Endothelial cell of umbilical vein (primary cell): ENCODE measurements at regions not wholly inside any gene's neighbourhood (a gene's known extent, or its start where the extent isn't known, plus 50 kb on each side); places are given as distances from the start of the nearest gene placed in this dataset.

Experiments
- BruUV-seq: library from RNA; stranded (reverse); fragments of 400-500 nt; replicated peaks from 2 replicates; lab custom pipeline; 2021; lab: Mats Ljungman, UMichigan
- CTCF ChIA-PET: fragments of 300-600, 350-600 bp; sonication (Branson Sonifier 250); formaldehyde crosslinking; loops from one replicate; lab custom pipeline; 2021; ENCODE audit warnings: antibody characterized with exemption, inconsistent platforms; lab: Charles Lee
- POLR2A ChIA-PET: fragments of 300-600, 350-600 bp; sonication (Branson Sonifier 250); formaldehyde crosslinking; loops from one replicate; lab custom pipeline; 2021; ENCODE audit warnings: antibody characterized with exemption, inconsistent platforms; lab: Charles Lee
- DNase-seq: peaks from one replicate; pipeline ENCODE4 v3.0.0-alpha.2; 2011; ENCODE audit warnings: low read depth, low spot score
- FAIRE-seq: peaks from 2 replicates; lab custom pipeline; 2011; peaks lifted over from hg19 to GRCh38; lab: Jason Lieb, UNC
- H2AFZ ChIP-seq: 2 replicates; pipeline ENCODE4 v1.6.0; 2012; ENCODE audit warnings: low read depth, low read length, control low read depth, inconsistent platforms
- H3K27ac ChIP-seq: 2 replicates; pipeline ENCODE4 v1.5.1; 2011; ENCODE audit warnings: low read depth, mild to moderate bottlenecking, control low read depth, low read length, moderate library complexity; ENCODE audit not compliant: insufficient read depth
- H3K27me3 ChIP-seq, 2 experiments: 2 replicates each; pipeline versions ENCODE4 v1.6.0 to v1.6.1; 2011; ENCODE audit warnings: low read length in 2 of 2, mixed read lengths in 1 of 2; ENCODE audit not compliant: control insufficient read depth in 2 of 2, insufficient read depth in 2 of 2
- H3K36me3 ChIP-seq, 2 experiments: 2 replicates in 1 of 2; 3 replicates in 1 of 2; pipeline ENCODE4 v1.5.1; 2011; ENCODE audit warnings: low read length in 2 of 2, mild to moderate bottlenecking in 1 of 2, moderate library complexity in 1 of 2; ENCODE audit not compliant: control insufficient read depth in 2 of 2, insufficient read depth in 2 of 2; ENCODE audit errors: extremely low read depth in 1 of 2
- H3K4me1 ChIP-seq: 3 replicates; pipeline ENCODE4 v1.5.1; 2011; ENCODE audit warnings: mild to moderate bottlenecking, low read length; ENCODE audit not compliant: control insufficient read depth, insufficient read depth; ENCODE audit errors: extremely low read depth
- H3K4me2 ChIP-seq: 2 replicates; pipeline ENCODE4 v1.6.1; 2011; ENCODE audit warnings: low read length, control low read depth, mixed read lengths; ENCODE audit not compliant: insufficient read depth
- H3K4me3 ChIP-seq, 3 experiments: fragments of 200-600 bp in 1 of 3; sonication (generic), shearing (Covaris generic) in 1 of 3; replicated peaks in 1 of 3; 2 replicates each; pipeline ENCODE4 v1.5.1; 2011 to 2016; ENCODE audit warnings: control low read depth in 3 of 3, low read length in 3 of 3, mild to moderate bottlenecking in 2 of 3, inconsistent platforms in 1 of 3, low read depth in 1 of 3, moderate library complexity in 1 of 3; ENCODE audit not compliant: insufficient read depth in 1 of 3
- H3K79me2 ChIP-seq: 2 replicates; pipeline ENCODE4 v1.6.0; 2012; ENCODE audit warnings: low read length, inconsistent platforms; ENCODE audit not compliant: control insufficient read depth, insufficient read depth
- H3K9ac ChIP-seq: replicated peaks from 2 replicates; pipeline ENCODE3; 2011; ENCODE audit warnings: low read length, control low read depth; ENCODE audit not compliant: insufficient read depth; ENCODE audit errors: extremely low read depth
- H3K9me1 ChIP-seq: replicated peaks from 3 replicates; pipeline ENCODE4 v1.6.0; 2011; ENCODE audit warnings: mild to moderate bottlenecking, low read length; ENCODE audit not compliant: control insufficient read depth, insufficient read depth; ENCODE audit errors: extremely low read depth
- H3K9me3 ChIP-seq: replicated peaks from 2 replicates; pipeline ENCODE4 v1.5.1; 2012; ENCODE audit warnings: low read length, inconsistent platforms; ENCODE audit not compliant: control insufficient read depth, insufficient read depth
- H4K20me1 ChIP-seq: replicated peaks from 2 replicates; pipeline ENCODE3; 2011; ENCODE audit warnings: mild to moderate bottlenecking, low read length; ENCODE audit not compliant: control insufficient read depth, insufficient read depth; ENCODE audit errors: extremely low read depth
- CTCF ChIP-seq, 2 donors: IDR thresholded peaks; 1 replicate in 1 of 2; 2 replicates in 1 of 2; pipeline ENCODE4 v1.5.1; 2011; ENCODE audit warnings: low read length in 2 of 2, mild to moderate bottlenecking in 2 of 2, moderate library complexity in 2 of 2, control low read depth in 1 of 2, inconsistent platforms in 1 of 2, low read depth in 1 of 2; ENCODE audit not compliant: insufficient read depth in 1 of 2; ENCODE audit errors: extremely low read depth in 1 of 2
- EZH2 ChIP-seq: IDR thresholded peaks from 2 replicates; pipeline ENCODE4 v1.6.1; 2012; ENCODE audit warnings: borderline replicate concordance, low read depth, mild to moderate bottlenecking, moderate library complexity, low read length, inconsistent platforms; ENCODE audit not compliant: severe bottlenecking
- FOS ChIP-seq: IDR thresholded peaks from 2 replicates; pipeline ENCODE4 v1.6.1; 2011; ENCODE audit warnings: mild to moderate bottlenecking, low read length, moderate library complexity, borderline replicate concordance; ENCODE audit not compliant: insufficient read depth
- GATA2 ChIP-seq: IDR thresholded peaks from 2 replicates; pipeline ENCODE4 v1.7.0; 2011; ENCODE audit warnings: low read depth, mild to moderate bottlenecking, moderate library complexity, mixed read lengths, low read length; ENCODE audit not compliant: insufficient read length, insufficient read depth
- JUN ChIP-seq: IDR thresholded peaks from 2 replicates; pipeline ENCODE4 v1.6.1; 2011; ENCODE audit warnings: borderline replicate concordance, low read depth; ENCODE audit not compliant: insufficient read length, insufficient read depth
- MAX ChIP-seq: IDR thresholded peaks from 2 replicates; pipeline ENCODE4 v1.6.1; 2011; ENCODE audit not compliant: insufficient read depth, insufficient read length
- MYC ChIP-seq: IDR thresholded peaks from one replicate; pipeline ENCODE4 v1.6.1; 2011; ENCODE audit warnings: mild to moderate bottlenecking, low read depth, low read length
- POLR2A ChIP-seq: IDR thresholded peaks from 2 replicates; pipeline ENCODE4 v1.6.1; 2012; ENCODE audit warnings: low read depth, mild to moderate bottlenecking, control low read depth, low read length
- POLR2AphosphoS5 ChIP-seq: IDR thresholded peaks from 2 replicates; pipeline ENCODE4 v1.6.1; 2012; ENCODE audit warnings: low read depth, mild to moderate bottlenecking, control low read depth, low read length, moderate library complexity; ENCODE audit not compliant: insufficient read depth
- dilution Hi-C: fragments of 300-500 bp; cut with MboI; formaldehyde crosslinking; loops from one replicate; pipeline ENCODE4 v1.15.0; 2019; ENCODE audit warnings: low sequenced_read_pairs; ENCODE audit not compliant: extremely low pct_ligation_motif_present
- intact Hi-C: fragments of 100-400 bp; cut with micrococcal nuclease; formaldehyde crosslinking; loops from one replicate; pipeline ENCODE4 v1.10.0; 2022

GRCh38 chr16:26447570-26447969 lies 619.2 kb upstream of the C16orf82 start:
- no peak for FAIRE-seq
- ChIA-PET CTCF (no interaction called here), POLR2A (no interaction called here)
- Histone ChIP-seq H2AFZ (no peak overlapping the region), H4K20me1 (no peaks in the 10 kb centered on the region), H3K4me3 (no peak overlapping the region), H3K27me3 (no peaks in the 10 kb centered on the region), H3K9me3 (no peaks in the 10 kb centered on the region), H3K36me3 (no peaks in the 10 kb centered on the region), H3K79me2 (no peaks in the 10 kb centered on the region), H3K27ac (no peak overlapping the region), H3K4me1 (no peaks in the 10 kb centered on the region), H3K9ac (no peak overlapping the region), H3K4me2 (no peak overlapping the region), H3K9me1 (no peaks in the 10 kb centered on the region)
- no peak for DNase-seq
- intact Hi-C loops: no loop called here
- dilution Hi-C loops: no loop called here
- TF ChIP-seq POLR2AphosphoS5 (no peak), MYC (no peak), JUN (no peak), GATA2 (no peak), FOS (no peak), CTCF (IDR thresholded peaks at IDR 0.05; ENCODE audit: extremely low read depth in 1 of 2, insufficient read depth in 1 of 2, low read depth in 1 of 2, low read length in 2 of 2) (no peak), EZH2 (no peak), POLR2A (no peak), MAX (no peak)
- BruUV-seq: no TSS peak
